Muscle of arm (tissue), 1 donor: ENCODE measurements at regions not wholly inside any gene's neighbourhood (a gene's known extent, or its start where the extent isn't known, plus 50 kb on each side); places are given as distances from the start of the nearest gene placed in this dataset.
"Not testable (repeated sequence)": the region's sequence is repeated elsewhere in the genome, so short reads cannot be mapped to it uniquely, and the experiment has no call there.

Experiments used
- DNase-seq: peaks from one replicate; pipeline ENCODE4 v3.0.0-alpha.2; 2013

GRCh38 chr6:15170126-15170525 lies 75.7 kb upstream of the JARID2 start:
- no peak for DNase-seq

- DNase-seq = no peak
Observed at GRCh38 chr6:15171026-15171425, 74.8 kb upstream of the JARID2 start.

DNA sequence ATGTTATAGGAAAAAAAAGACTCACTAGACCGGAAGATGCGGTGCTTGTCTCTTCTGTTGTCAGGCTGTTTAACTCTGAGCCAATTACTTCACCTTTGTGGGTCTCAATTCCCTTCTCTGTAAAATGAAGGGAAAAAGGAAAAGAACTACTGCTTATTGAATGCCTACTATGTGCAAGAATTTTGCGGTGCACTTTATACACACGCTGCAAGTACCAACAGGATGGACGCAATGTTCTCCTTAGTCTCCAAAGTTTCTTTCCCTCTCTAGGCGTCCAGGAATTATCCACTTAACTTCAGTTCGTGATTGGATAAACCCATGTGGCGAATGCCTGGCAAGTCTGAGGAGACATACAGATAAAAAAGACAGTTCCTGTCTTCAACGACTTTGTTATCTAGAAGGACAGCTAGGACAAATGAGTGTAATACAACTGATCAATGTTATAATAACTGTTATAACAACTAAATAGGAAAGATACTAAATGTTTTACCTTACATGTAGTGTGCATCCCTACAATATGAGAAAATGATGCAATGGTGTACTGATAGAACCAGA lies 69.0 kb upstream of the JARID2 start:
- DNase-seq = no peak

- no peak for DNase-seq
Observed at GRCh38 chr6:15183979-15184378, 61.9 kb upstream of the JARID2 start.

- DNase-seq = no peak
Observed at GRCh38 chr6:15184441-15184861, 61.4 kb upstream of the JARID2 start.

DNA sequence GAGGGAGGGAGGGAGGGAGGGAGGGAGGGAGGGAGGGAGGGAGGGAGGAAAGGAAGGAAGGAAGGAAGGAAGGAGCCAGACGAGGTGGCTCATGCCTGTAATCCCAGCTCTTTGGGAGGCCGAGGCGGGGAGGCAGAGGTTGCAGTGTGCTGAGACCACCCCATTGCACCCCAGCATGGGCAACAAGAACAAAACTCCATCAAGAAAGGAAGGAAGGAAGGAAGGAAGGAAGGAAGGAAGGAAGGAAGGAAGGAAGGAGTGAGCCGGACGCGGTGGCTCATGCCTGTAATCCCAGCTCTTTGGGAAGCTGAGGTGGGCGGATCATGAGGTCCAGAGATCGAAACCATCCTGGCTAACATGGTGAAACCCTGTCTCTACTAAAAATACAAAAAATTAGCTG lies 60.8 kb upstream of the JARID2 start:
- not testable (repeated sequence) for DNase-seq

- DNase-seq = not testable (repeated sequence)
Observed at GRCh38 chr6:15193451-15193850, 52.4 kb upstream of the JARID2 start.

GRCh38 chr6:15194453-15194852 lies 51.4 kb upstream of the JARID2 start:
- no peak for DNase-seq
